ENCODE measurements at regions not wholly inside any gene's neighbourhood (a gene's known extent, or its start where the extent isn't known, plus 50 kb on each side); places are given as distances from the start of the nearest gene placed in this dataset.

GRCh38 chr17:71470062-71470461, 650.8 kb upstream of the SOX9 start:
- Histone ChIP-seq H3K9me3 (ENCODE audit: control insufficient read depth, insufficient read depth, low read depth, low read length) (no peaks in the 10 kb centered on the region), H3K27ac (ENCODE audit: low read length) (no peak overlapping the region), H3K4me3 (ENCODE audit: low read depth in 2 of 2, low read length in 2 of 2) (no peak overlapping the region), H3K4me1 (ENCODE audit: control insufficient read depth, insufficient read depth, low read length) (no peaks in the 10 kb centered on the region), H3K36me3 (ENCODE audit: control insufficient read depth, insufficient read depth, low read length) (no peaks in the 10 kb centered on the region), H3K27me3 (ENCODE audit: control insufficient read depth, insufficient read depth, low read length) (no peaks in the 10 kb centered on the region)
- ATAC-seq (no peak), DNase-seq (ENCODE audit: low read depth, low spot score) (no peak)
- TF ChIP-seq TCF7L2 (IDR thresholded peaks at IDR 0.05; ENCODE audit: low read depth, low read length), result no peak
- TF ChIP-seq CTCF (IDR thresholded peaks at IDR 0.05), result no peak
- no peak for TF ChIP-seq REST (IDR thresholded peaks at IDR 0.05; ENCODE audit: insufficient read depth in 1 of 2, low read depth in 2 of 2, low read length in 1 of 2)
- no peak for TF ChIP-seq POLR2AphosphoS5 (IDR thresholded peaks at IDR 0.05; ENCODE audit: low read depth, low read length)
- no peak for TF ChIP-seq SIN3A (IDR thresholded peaks at IDR 0.05; ENCODE audit: borderline replicate concordance, insufficient read depth, low read depth, low read length)
- in situ Hi-C loops (cut with HindIII; ENCODE audit: low pct_unique_long_range_greater_than_20kb, low sequenced_read_pairs), result no loop called here
- intact Hi-C loops (cut with micrococcal nuclease; ENCODE audit: unreplicated experiment), result loop anchor here (10.0 kb wide), 1 partner anchor 1065 kb away; no protein-coding TSS in a partner anchor
- ChIA-PET CTCF (no interaction called here), POLR2A (no interaction called here)
- BruUV-seq (replicated peaks), result no TSS peak

GRCh38 chr17:71472809-71473789, 647.7 kb upstream of the SOX9 start:
- no peak overlapping the region for H3K4me3 ChIP-seq (ENCODE audit: low read depth in 2 of 2, low read length in 2 of 2)
- no peak overlapping the region for H3K27ac ChIP-seq (ENCODE audit: low read length)
- H3K36me3 ChIP-seq (ENCODE audit: control insufficient read depth, insufficient read depth, low read length), result no peaks in the 10 kb centered on the region
- CTCF ChIA-PET, result interaction anchor here (0.5 to 1.2 kb wide), 6 partner anchors 131 to 1717 kb away, joined by 3 to 5 read pairs (median 4); no protein-coding TSS in a partner anchor
- no peaks in the 10 kb centered on the region for H3K4me1 ChIP-seq (ENCODE audit: control insufficient read depth, insufficient read depth, low read length)
- BruUV-seq (replicated peaks), result no TSS peak
- ATAC-seq, result peak; percentile 93
- DNase-seq (ENCODE audit: low read depth, low spot score), result peak; percentile 32
- POLR2A ChIA-PET, result no interaction called here
- H3K27me3 ChIP-seq (ENCODE audit: control insufficient read depth, insufficient read depth, low read length), result no peaks in the 10 kb centered on the region
- in situ Hi-C loops (cut with HindIII; ENCODE audit: low pct_unique_long_range_greater_than_20kb, low sequenced_read_pairs), result no loop called here
- intact Hi-C loops (cut with micrococcal nuclease; ENCODE audit: unreplicated experiment), result loop anchor here (1.0 to 10.0 kb wide), 2 partner anchors 645 to 1062 kb away; no protein-coding TSS in a partner anchor
- TF ChIP-seq TCF7L2 (IDR thresholded peaks at IDR 0.05; ENCODE audit: low read depth, low read length) (no peak), CTCF (IDR thresholded peaks at IDR 0.05) (peak; percentile 89), SIN3A (IDR thresholded peaks at IDR 0.05; ENCODE audit: borderline replicate concordance, insufficient read depth, low read depth, low read length) (no peak), REST (IDR thresholded peaks at IDR 0.05; ENCODE audit: insufficient read depth in 1 of 2, low read depth in 2 of 2, low read length in 1 of 2) (no peak), POLR2AphosphoS5 (IDR thresholded peaks at IDR 0.05; ENCODE audit: low read depth, low read length) (no peak)
- H3K9me3 ChIP-seq (ENCODE audit: control insufficient read depth, insufficient read depth, low read depth, low read length), result no peaks in the 10 kb centered on the region

Measured in Panc1 (cell line).